Stimulated activated effector memory CD8-positive, alpha-beta T cell treated with anti-CD3 and anti-CD28 coated beads, Interleukin-12 subunit alpha, Interleukin-12 subunit beta, amount 100 ng/mL, for 72 hours (primary cell): ENCODE measurements at regions not wholly inside any gene's neighbourhood (a gene's known extent, or its start where the extent isn't known, plus 50 kb on each side); places are given as distances from the start of the nearest gene placed in this dataset.

Source experiments
- ATAC-seq: fragments of 150-1000 bp; cut with Tn5 transposase; 2 replicates; pipeline ENCODE4 v1.10.0; 2021
- DNase-seq, 2 donors: peaks; one replicate each; pipeline ENCODE4 v3.0.0; 2021 to 2022; ENCODE audit warnings: low spot score in 2 of 2
- H3K27ac Mint-ChIP-seq: one replicate; pipeline ENCODE4 v1.8.0; 2022; ENCODE audit warnings: mild to moderate bottlenecking, mixed read lengths
- H3K36me3 Mint-ChIP-seq: one replicate; pipeline ENCODE4 v1.8.0; 2022; ENCODE audit warnings: mild to moderate bottlenecking, mixed read lengths
- H3K4me1 Mint-ChIP-seq: one replicate; pipeline ENCODE4 v1.8.0; 2022; ENCODE audit warnings: mixed read lengths
- H3K4me3 Mint-ChIP-seq: one replicate; pipeline ENCODE4 v1.8.0; 2022; ENCODE audit warnings: mild to moderate bottlenecking, mixed read lengths
- H3K9me3 Mint-ChIP-seq: one replicate; pipeline ENCODE4 v1.8.0; 2022; ENCODE audit warnings: mixed read lengths

- H3K4me3 Mint-ChIP-seq, result no peak overlapping the region
- no peak overlapping the region for H3K27ac Mint-ChIP-seq
- H3K36me3 Mint-ChIP-seq, result no peaks in the 10 kb centered on the region
- H3K4me1 Mint-ChIP-seq, result no peaks in the 10 kb centered on the region
- ATAC-seq (no peak), DNase-seq (no peak)
- no peaks in the 10 kb centered on the region for H3K9me3 Mint-ChIP-seq
Observed at GRCh38 chr13:76773448-76774094, 112.6 kb downstream of the KCTD12 start.

- Mint-ChIP-seq H3K27ac (no peak overlapping the region), H3K9me3 (no peaks in the 10 kb centered on the region), H3K4me1 (no peaks in the 10 kb centered on the region), H3K4me3 (no peak overlapping the region), H3K36me3 (no peaks in the 10 kb centered on the region)
- ATAC-seq, result no peak
- no peak for DNase-seq
Observed at GRCh38 chr13:76772241-76772640, 114.0 kb downstream of the KCTD12 start.

GRCh38 chr13:76769271-76769791 lies 116.9 kb downstream of the KCTD12 start:
- Mint-ChIP-seq H3K4me1 (no peaks in the 10 kb centered on the region), H3K27ac (no peak overlapping the region), H3K9me3 (no peaks in the 10 kb centered on the region), H3K36me3 (no peaks in the 10 kb centered on the region), H3K4me3 (no peak overlapping the region)
- ATAC-seq (no peak), DNase-seq (no peak)

DNA sequence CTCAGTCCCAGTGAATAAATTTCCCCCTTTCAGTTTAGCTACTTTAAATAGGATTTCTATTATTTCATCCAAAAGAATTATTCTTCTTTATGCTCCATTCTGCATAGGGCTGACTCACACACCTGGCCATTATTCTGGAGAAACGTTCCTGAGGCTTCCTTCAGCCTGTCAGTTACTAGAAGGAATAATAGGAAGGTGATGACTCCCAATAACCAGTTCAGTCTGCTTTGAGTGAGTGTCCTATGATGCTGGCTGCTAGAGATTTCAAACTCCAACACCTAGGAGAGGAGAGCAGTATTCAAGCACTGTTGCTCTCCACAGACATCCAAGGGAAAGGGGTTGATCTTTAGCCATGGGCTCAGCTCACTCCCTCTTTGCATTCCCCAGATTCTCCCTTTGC lies 117.8 kb downstream of the KCTD12 start:
- no peaks in the 10 kb centered on the region for H3K36me3 Mint-ChIP-seq
- H3K4me3 Mint-ChIP-seq, result no peak overlapping the region
- H3K4me1 Mint-ChIP-seq, result no peaks in the 10 kb centered on the region
- no peaks in the 10 kb centered on the region for H3K9me3 Mint-ChIP-seq
- ATAC-seq, result no peak
- DNase-seq, result no peak
- no peak overlapping the region for H3K27ac Mint-ChIP-seq

DNA sequence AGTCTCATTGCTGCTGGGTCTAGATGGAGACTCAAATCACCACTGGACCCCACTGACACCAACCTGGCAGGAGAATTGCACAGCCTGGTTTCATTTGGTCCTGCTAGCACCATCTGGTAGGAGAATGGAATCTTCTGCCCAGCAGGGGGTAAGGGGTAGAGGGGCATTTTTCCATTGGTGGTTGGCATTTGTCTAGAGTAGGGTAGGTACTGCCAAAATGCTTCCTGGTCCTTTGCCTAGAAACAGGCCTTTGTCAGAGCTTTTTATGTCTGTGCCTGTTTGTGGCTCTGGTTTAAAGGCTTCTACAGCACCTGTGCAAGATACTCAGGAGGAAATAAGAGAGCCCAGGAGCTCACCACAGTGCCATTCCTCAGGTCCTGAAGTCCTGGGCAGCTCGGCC lies 121.3 kb downstream of the KCTD12 start:
- H3K9me3 Mint-ChIP-seq, result no peaks in the 10 kb centered on the region
- H3K36me3 Mint-ChIP-seq, result no peaks in the 10 kb centered on the region
- no peak overlapping the region for H3K27ac Mint-ChIP-seq
- no peak overlapping the region for H3K4me3 Mint-ChIP-seq
- ATAC-seq (peak; percentile 19), DNase-seq (no peak)
- no peaks in the 10 kb centered on the region for H3K4me1 Mint-ChIP-seq

- Mint-ChIP-seq H3K36me3 (no peaks in the 10 kb centered on the region), H3K4me3 (no peak overlapping the region), H3K27ac (no peak overlapping the region), H3K4me1 (no peaks in the 10 kb centered on the region), H3K9me3 (no peaks in the 10 kb centered on the region)
- no peak for ATAC-seq
- no peak for DNase-seq
Observed at GRCh38 chr13:76764429-76764828, 121.8 kb downstream of the KCTD12 start.

- H3K4me3 Mint-ChIP-seq, result no peak overlapping the region
- no peaks in the 10 kb centered on the region for H3K4me1 Mint-ChIP-seq
- no peaks in the 10 kb centered on the region for H3K36me3 Mint-ChIP-seq
- DNase-seq (no peak), ATAC-seq (no peak)
- H3K27ac Mint-ChIP-seq, result no peak overlapping the region
- no peaks in the 10 kb centered on the region for H3K9me3 Mint-ChIP-seq
Observed at GRCh38 chr13:76762721-76763120, 123.5 kb downstream of the KCTD12 start.

DNA sequence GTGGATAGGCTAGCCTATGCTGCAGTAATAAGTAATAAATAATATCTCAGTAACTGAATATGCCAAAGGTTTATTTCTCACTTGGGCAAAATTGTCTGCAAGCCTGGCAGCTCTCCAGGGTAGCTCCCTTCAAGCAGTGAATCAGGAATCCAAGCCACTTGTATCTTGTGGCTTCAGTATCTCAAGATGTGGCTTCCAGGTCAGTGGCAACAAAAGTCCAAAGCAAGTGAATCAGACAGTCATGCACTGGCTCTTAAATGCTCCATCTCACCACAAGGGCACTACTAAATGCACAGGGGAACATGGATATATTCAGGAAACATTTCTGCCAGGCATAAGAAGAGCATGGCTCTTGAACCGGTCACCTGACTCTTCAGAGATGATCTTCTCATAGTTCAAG lies 126.3 kb downstream of the KCTD12 start:
- Mint-ChIP-seq H3K27ac (no peak overlapping the region), H3K4me3 (no peak overlapping the region), H3K36me3 (no peaks in the 10 kb centered on the region), H3K9me3 (no peaks in the 10 kb centered on the region), H3K4me1 (no peaks in the 10 kb centered on the region)
- ATAC-seq, result no peak
- DNase-seq, result no peak

- no peaks in the 10 kb centered on the region for H3K9me3 Mint-ChIP-seq
- H3K27ac Mint-ChIP-seq, result no peak overlapping the region
- H3K4me3 Mint-ChIP-seq, result no peak overlapping the region
- ATAC-seq (no peak), DNase-seq (no peak)
- no peaks in the 10 kb centered on the region for H3K4me1 Mint-ChIP-seq
- no peaks in the 10 kb centered on the region for H3K36me3 Mint-ChIP-seq
Observed at GRCh38 chr13:76758738-76759137, 127.5 kb downstream of the KCTD12 start.

- DNase-seq, result no peak
- H3K4me1 Mint-ChIP-seq, result no peaks in the 10 kb centered on the region
- H3K4me3 Mint-ChIP-seq, result no peak overlapping the region
- no peaks in the 10 kb centered on the region for H3K36me3 Mint-ChIP-seq
- H3K27ac Mint-ChIP-seq, result no peak overlapping the region
- no peak for ATAC-seq
- H3K9me3 Mint-ChIP-seq, result no peaks in the 10 kb centered on the region
Observed at GRCh38 chr13:76758257-76758656, 127.9 kb downstream of the KCTD12 start.

- Mint-ChIP-seq H3K9me3 (no peaks in the 10 kb centered on the region), H3K4me1 (no peaks in the 10 kb centered on the region), H3K36me3 (no peaks in the 10 kb centered on the region), H3K27ac (no peak overlapping the region), H3K4me3 (no peak overlapping the region)
- DNase-seq (no peak), ATAC-seq (no peak)
Observed at GRCh38 chr13:76756451-76756850, 129.8 kb downstream of the KCTD12 start.

GRCh38 chr13:76754414-76754813 lies 131.8 kb downstream of the KCTD12 start:
- no peak overlapping the region for H3K4me3 Mint-ChIP-seq
- H3K27ac Mint-ChIP-seq, result no peak overlapping the region
- no peaks in the 10 kb centered on the region for H3K36me3 Mint-ChIP-seq
- no peaks in the 10 kb centered on the region for H3K4me1 Mint-ChIP-seq
- ATAC-seq, result no peak
- DNase-seq, result no peak
- H3K9me3 Mint-ChIP-seq, result no peaks in the 10 kb centered on the region

DNA sequence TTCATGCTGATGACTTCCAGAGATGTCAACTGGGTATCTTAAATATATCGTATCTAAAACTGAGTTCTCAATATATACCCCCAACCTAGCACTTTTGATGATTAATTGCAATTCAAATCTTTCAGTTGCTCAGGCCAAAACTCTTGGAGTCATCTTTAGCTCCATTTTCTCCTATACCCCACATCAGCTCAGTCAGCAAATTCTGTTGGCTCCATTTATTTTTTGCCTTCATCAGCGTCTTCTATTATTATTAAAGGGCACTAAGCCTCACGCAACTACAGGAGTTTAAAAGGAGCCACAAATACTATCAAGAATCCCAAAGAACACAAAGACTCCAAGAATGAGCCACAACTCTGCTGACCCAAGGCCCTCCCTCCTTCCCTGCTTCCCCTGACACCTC lies 134.9 kb downstream of the KCTD12 start:
- no peaks in the 10 kb centered on the region for H3K36me3 Mint-ChIP-seq
- no peaks in the 10 kb centered on the region for H3K9me3 Mint-ChIP-seq
- DNase-seq, result no peak
- no peak overlapping the region for H3K4me3 Mint-ChIP-seq
- no peak overlapping the region for H3K27ac Mint-ChIP-seq
- no peak for ATAC-seq
- no peaks in the 10 kb centered on the region for H3K4me1 Mint-ChIP-seq

GRCh38 chr13:76750126-76750525 lies 136.1 kb downstream of the KCTD12 start:
- H3K9me3 Mint-ChIP-seq, result no peaks in the 10 kb centered on the region
- no peak overlapping the region for H3K27ac Mint-ChIP-seq
- no peak for DNase-seq
- ATAC-seq, result no peak
- no peaks in the 10 kb centered on the region for H3K4me1 Mint-ChIP-seq
- no peaks in the 10 kb centered on the region for H3K36me3 Mint-ChIP-seq
- no peak overlapping the region for H3K4me3 Mint-ChIP-seq

DNA sequence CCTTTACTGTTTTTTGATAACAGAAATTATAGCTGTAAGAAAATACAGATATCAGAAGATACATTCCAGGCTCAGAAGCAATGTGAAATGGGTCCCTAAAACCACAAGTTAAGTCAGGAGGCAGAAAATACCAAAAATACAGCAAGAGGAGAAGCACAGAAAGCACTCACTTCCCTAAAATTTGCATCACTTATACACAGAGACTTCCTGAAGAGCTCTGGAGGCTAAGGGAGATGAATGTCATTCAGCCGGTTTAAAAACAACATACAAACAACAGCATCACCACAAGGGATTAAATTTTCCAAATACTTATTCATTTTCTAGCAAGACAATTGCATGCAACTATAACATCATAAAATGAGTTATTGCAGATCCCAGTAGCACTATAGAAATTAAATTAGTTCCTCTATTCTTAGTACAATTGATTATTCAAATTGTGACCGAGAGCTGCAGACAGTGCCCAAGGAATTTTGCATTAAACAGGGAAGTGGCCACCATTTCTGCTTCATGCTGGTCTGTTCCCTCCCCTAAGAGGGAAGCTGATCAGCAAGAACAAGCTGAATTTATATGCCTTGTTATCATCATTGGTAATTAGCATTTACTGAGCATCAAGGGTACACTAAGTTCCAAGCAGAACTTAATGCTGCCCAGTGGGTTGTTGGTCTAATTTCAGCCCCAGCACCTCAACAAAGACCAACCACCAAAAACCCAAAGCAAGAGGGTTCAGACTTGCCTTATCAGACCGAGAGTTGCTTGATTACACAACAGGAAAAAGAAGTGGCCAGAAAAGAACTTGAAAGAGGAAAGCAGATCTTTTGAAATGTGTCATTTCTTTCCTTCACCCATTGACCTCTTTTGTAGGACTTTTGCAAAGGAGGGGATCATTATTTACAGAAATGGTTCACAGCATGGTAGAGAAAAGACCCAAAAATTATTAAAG lies 140.7 kb downstream of the KCTD12 start:
- Mint-ChIP-seq H3K4me3 (no peak overlapping the region), H3K9me3 (no peaks in the 10 kb centered on the region), H3K36me3 (no peaks in the 10 kb centered on the region), H3K27ac (no peak overlapping the region), H3K4me1 (no peaks in the 10 kb centered on the region)
- ATAC-seq (no peak), DNase-seq (no peak)

DNA sequence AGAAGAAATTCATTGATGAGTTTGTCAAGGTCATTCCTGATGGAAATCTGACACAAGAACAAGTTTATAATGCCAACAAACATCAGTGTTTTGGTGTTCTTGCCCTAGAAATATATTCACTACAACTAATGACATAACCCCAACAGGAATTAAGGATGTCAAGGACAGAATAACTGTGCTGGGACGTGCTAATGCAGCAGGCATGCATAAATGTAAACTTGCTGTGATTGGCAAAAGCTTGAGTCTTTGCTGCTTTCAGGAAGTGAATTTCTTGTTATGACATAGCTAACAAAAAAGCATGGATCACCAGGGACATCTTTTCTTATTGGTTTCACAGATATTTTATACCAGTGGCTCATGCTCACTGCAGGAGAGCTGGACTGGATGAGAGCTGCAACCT lies 144.6 kb downstream of the KCTD12 start:
- H3K9me3 Mint-ChIP-seq, result no peaks in the 10 kb centered on the region
- ATAC-seq (no peak), DNase-seq (no peak)
- H3K36me3 Mint-ChIP-seq, result no peaks in the 10 kb centered on the region
- no peak overlapping the region for H3K4me3 Mint-ChIP-seq
- no peaks in the 10 kb centered on the region for H3K4me1 Mint-ChIP-seq
- no peak overlapping the region for H3K27ac Mint-ChIP-seq
